ENCODE measurements at regions not wholly inside any gene's neighbourhood (a gene's known extent, or its start where the extent isn't known, plus 50 kb on each side); places are given as distances from the start of the nearest gene placed in this dataset.

- TF ChIP-seq CTCF (IDR thresholded peaks at IDR 0.05), result no peak
- no peak for TF ChIP-seq EP300 (IDR thresholded peaks at IDR 0.05)
- no peak for TF ChIP-seq POLR2A (IDR thresholded peaks at IDR 0.05)
- TF ChIP-seq POLR2AphosphoS5 (IDR thresholded peaks at IDR 0.05), result no peak
Observed at GRCh38 chr3:165522386-165522785, 314.8 kb downstream of the BCHE start.

All from gastroesophageal sphincter (tissue), 3 donors.